Spleen (tissue), 7 donors: ENCODE measurements at regions not wholly inside any gene's neighbourhood (a gene's known extent, or its start where the extent isn't known, plus 50 kb on each side); places are given as distances from the start of the nearest gene placed in this dataset.
"Not testable (repeated sequence)": the region's sequence is repeated elsewhere in the genome, so short reads cannot be mapped to it uniquely, and the experiment has no call there.

ENCODE experiments used
- POLR2A ChIP-seq, 3 donors: fragments of 450-650 bp; IDR thresholded peaks; one replicate each; pipeline ENCODE4 v1.5.1; 2017; ENCODE audit warnings: antibody characterized with exemption in 3 of 3, mild to moderate bottlenecking in 1 of 3
- TF ChIP-seq, protein P1 (sequence below), 11 experiments: fragments of 200-600 bp in 7 of 11; fragments of 450-650 bp in 4 of 11; sonication (generic) in 4 of 11; IDR thresholded peaks in 8 of 11; conservative IDR thresholded peaks in 3 of 11; 1 replicate in 7 of 11; 2 replicates in 4 of 11; pipeline versions ENCODE4 v1.4.0 to v1.8.0; 2016 to 2021; ENCODE audit warnings: antibody characterized with exemption in 11 of 11, inconsistent platforms in 4 of 11, mild to moderate bottlenecking in 1 of 11
- donor health status: DM: no; HTN: no; CAD: no; lungs with moderate emphysema.
- donor health status: DM: no; HTN: no; CAD: no.
- donor health status: DM: no; HTN: no; CAD: no.

DNA sequence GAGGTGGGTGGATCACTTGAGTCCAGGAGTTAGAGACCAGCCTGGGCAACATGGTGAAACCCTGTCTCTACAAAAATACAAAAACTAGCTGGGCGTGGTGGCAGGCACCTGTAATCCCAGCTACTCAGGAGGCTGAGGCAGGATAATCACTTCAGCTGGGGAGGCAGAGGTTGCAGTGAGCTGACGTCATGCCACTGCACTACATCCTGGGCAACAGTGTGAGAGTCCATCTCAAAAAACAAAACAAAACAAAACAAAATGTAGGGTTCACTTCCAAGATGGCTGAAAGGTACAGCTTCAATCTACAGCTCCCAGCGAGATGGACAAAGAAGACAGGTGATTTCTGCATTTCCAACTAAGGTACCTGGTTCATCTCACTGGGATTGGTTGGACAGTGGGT, 291.6 kb downstream of the HGF start:
- TF ChIP-seq, protein P1, sequence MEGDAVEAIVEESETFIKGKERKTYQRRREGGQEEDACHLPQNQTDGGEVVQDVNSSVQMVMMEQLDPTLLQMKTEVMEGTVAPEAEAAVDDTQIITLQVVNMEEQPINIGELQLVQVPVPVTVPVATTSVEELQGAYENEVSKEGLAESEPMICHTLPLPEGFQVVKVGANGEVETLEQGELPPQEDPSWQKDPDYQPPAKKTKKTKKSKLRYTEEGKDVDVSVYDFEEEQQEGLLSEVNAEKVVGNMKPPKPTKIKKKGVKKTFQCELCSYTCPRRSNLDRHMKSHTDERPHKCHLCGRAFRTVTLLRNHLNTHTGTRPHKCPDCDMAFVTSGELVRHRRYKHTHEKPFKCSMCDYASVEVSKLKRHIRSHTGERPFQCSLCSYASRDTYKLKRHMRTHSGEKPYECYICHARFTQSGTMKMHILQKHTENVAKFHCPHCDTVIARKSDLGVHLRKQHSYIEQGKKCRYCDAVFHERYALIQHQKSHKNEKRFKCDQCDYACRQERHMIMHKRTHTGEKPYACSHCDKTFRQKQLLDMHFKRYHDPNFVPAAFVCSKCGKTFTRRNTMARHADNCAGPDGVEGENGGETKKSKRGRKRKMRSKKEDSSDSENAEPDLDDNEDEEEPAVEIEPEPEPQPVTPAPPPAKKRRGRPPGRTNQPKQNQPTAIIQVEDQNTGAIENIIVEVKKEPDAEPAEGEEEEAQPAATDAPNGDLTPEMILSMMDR (IDR thresholded peaks at IDR 0.05 in 8 of 11, conservative IDR thresholded peaks at IDR 0.05 in 3 of 11), result not testable (repeated sequence)
- not testable (repeated sequence) for TF ChIP-seq POLR2A (IDR thresholded peaks at IDR 0.05)
